Neural progenitor cell (in vitro differentiated cells): ENCODE measurements at regions not wholly inside any gene's neighbourhood (a gene's known extent, or its start where the extent isn't known, plus 50 kb on each side); places are given as distances from the start of the nearest gene placed in this dataset.
"Not testable (repeated sequence)": the region's sequence is repeated elsewhere in the genome, so short reads cannot be mapped to it uniquely, and the experiment has no call there.

Experiments used
- DNase-seq: peaks from one replicate; pipeline ENCODE4 v3.0.0-alpha.2; 2016; ENCODE audit warnings: low spot score
- H2AFZ ChIP-seq: fragments of 200-600 bp; sonication (generic); replicated peaks from 2 replicates; pipeline ENCODE4 v1.6.1; 2016; ENCODE audit warnings: antibody characterized with exemption
- H3F3A ChIP-seq: fragments of 200-600 bp; sonication (generic); 2 replicates; pipeline ENCODE4 v1.6.1; 2016; ENCODE audit warnings: antibody characterized with exemption, low read depth
- H3K27ac ChIP-seq: fragments of 200-600 bp; sonication (generic); 2 replicates; pipeline ENCODE4 v1.5.1; 2016; ENCODE audit warnings: mild to moderate bottlenecking
- H3K27me3 ChIP-seq: fragments of 200-600 bp; sonication (generic); 2 replicates; pipeline ENCODE4 v1.6.1; 2016; ENCODE audit warnings: mild to moderate bottlenecking, moderate library complexity
- H3K36me3 ChIP-seq: fragments of 200-600 bp; sonication (generic); 2 replicates; pipeline ENCODE4 v1.5.1; 2016
- H3K4me1 ChIP-seq: fragments of 200-600 bp; sonication (generic); 2 replicates; pipeline ENCODE4 v1.6.1; 2016; ENCODE audit warnings: mixed run types
- H3K4me2 ChIP-seq: fragments of 200-600 bp; sonication (generic); 2 replicates; pipeline ENCODE4 v1.6.1; 2016
- H3K4me3 ChIP-seq: fragments of 200-600 bp; sonication (generic); 2 replicates; pipeline ENCODE4 v1.5.1; 2016
- H3K79me2 ChIP-seq: fragments of 200-600 bp; sonication (generic); 2 replicates; pipeline ENCODE4 v1.6.1; 2016; ENCODE audit warnings: low read depth
- H3K9ac ChIP-seq: fragments of 200-600 bp; sonication (generic); 2 replicates; pipeline ENCODE4 v1.6.1; 2016
- H3K9me3 ChIP-seq: fragments of 200-600 bp; sonication (generic); 2 replicates; pipeline ENCODE4 v1.5.1; 2016; ENCODE audit warnings: low read depth
- H4K20me1 ChIP-seq: fragments of 200-600 bp; sonication (generic); 2 replicates; pipeline ENCODE4 v1.6.1; 2016; ENCODE audit warnings: low read depth
- H3K27ac Mint-ChIP-seq: 3 replicates; pipeline ENCODE4 v1.8.0; 2021; ENCODE audit warnings: mixed read lengths
- H3K27me3 Mint-ChIP-seq: 2 replicates; pipeline ENCODE4 v1.8.0; 2022; ENCODE audit warnings: low read depth, mild to moderate bottlenecking, inconsistent platforms, moderate library complexity, mixed read lengths; ENCODE audit not compliant: insufficient read depth
- H3K36me3 Mint-ChIP-seq: 3 replicates; pipeline ENCODE4 v1.8.0; 2021; ENCODE audit warnings: mixed read lengths
- H3K4me1 Mint-ChIP-seq: 3 replicates; pipeline ENCODE4 v1.8.0; 2021; ENCODE audit warnings: mixed read lengths
- H3K4me3 Mint-ChIP-seq: 3 replicates; pipeline ENCODE4 v1.8.0; 2021; ENCODE audit warnings: mild to moderate bottlenecking, moderate library complexity, mixed read lengths
- H3K9me3 Mint-ChIP-seq: 3 replicates; pipeline ENCODE4 v1.8.0; 2020; ENCODE audit warnings: mixed read lengths
- CTCF ChIP-seq: fragments of 200-600 bp; sonication (generic); IDR thresholded peaks from 2 replicates; pipeline ENCODE4 v1.5.1; 2017; ENCODE audit warnings: antibody characterized with exemption, mild to moderate bottlenecking
- EZH2 ChIP-seq: fragments of 200-600 bp; sonication (generic); IDR thresholded peaks from 2 replicates; pipeline ENCODE4 v1.6.1; 2017; ENCODE audit warnings: antibody characterized with exemption, mild to moderate bottlenecking, moderate library complexity
- EZH2phosphoT487 ChIP-seq: fragments of 200-600 bp; sonication (generic); IDR thresholded peaks from 2 replicates; pipeline ENCODE4 v1.6.1; 2017; ENCODE audit warnings: antibody characterized with exemption

- Histone ChIP-seq H3K27me3 (no peaks in the 10 kb centered on the region), H3K4me1 (no peaks in the 10 kb centered on the region), H3K4me2 (no peak overlapping the region), H3K27ac (no peak overlapping the region), H3K36me3 (no peaks in the 10 kb centered on the region), H3F3A (no peaks in the 10 kb centered on the region), H2AFZ (no peak overlapping the region), H4K20me1 (no peaks in the 10 kb centered on the region), H3K4me3 (no peak overlapping the region), H3K9me3 (no peaks in the 10 kb centered on the region), H3K79me2 (no peaks in the 10 kb centered on the region), H3K9ac (no peak overlapping the region)
- H3K4me3 Mint-ChIP-seq, result no peak overlapping the region
- H3K27ac Mint-ChIP-seq, result no peak overlapping the region
- H3K27me3 Mint-ChIP-seq, result peaks cover 4% of the 10 kb centered on the region
- DNase-seq, result no peak
- TF ChIP-seq EZH2, result no peak
- no peak for TF ChIP-seq CTCF
- TF ChIP-seq EZH2phosphoT487, result no peak
- H3K9me3 Mint-ChIP-seq, result no peaks in the 10 kb centered on the region
- no peaks in the 10 kb centered on the region for H3K4me1 Mint-ChIP-seq
- no peaks in the 10 kb centered on the region for H3K36me3 Mint-ChIP-seq
These were observed 141.6 kb downstream of the CDRT15L2 start for GRCh38 chr17:20721171-20721570.

- H3K4me3 Mint-ChIP-seq, H3K9me3 Mint-ChIP-seq, H3K4me1 ChIP-seq, H3K4me1 Mint-ChIP-seq, H3K27me3 Mint-ChIP-seq, H4K20me1 ChIP-seq, H3K27ac ChIP-seq, H3F3A ChIP-seq, H3K27me3 ChIP-seq, H3K36me3 ChIP-seq, H2AFZ ChIP-seq, H3K27ac Mint-ChIP-seq, H3K4me3 ChIP-seq, H3K4me2 ChIP-seq, H3K9ac ChIP-seq, H3K79me2 ChIP-seq, H3K36me3 Mint-ChIP-seq, DNase-seq, H3K9me3 ChIP-seq: not testable (repeated sequence)
These were observed 144.9 kb downstream of the CDRT15L2 start for GRCh38 chr17:20724391-20724790.

- not testable (repeated sequence) for H3K4me1 ChIP-seq, H3K4me3 Mint-ChIP-seq, H3K9me3 ChIP-seq, H3K27me3 ChIP-seq, H3K9ac ChIP-seq, H2AFZ ChIP-seq, DNase-seq, H3K36me3 ChIP-seq, H3K4me3 ChIP-seq, H3K4me1 Mint-ChIP-seq, H3K27ac Mint-ChIP-seq, H3K27me3 Mint-ChIP-seq, H3K4me2 ChIP-seq, H3F3A ChIP-seq, H3K27ac ChIP-seq, H3K36me3 Mint-ChIP-seq, H4K20me1 ChIP-seq, H3K79me2 ChIP-seq, H3K9me3 Mint-ChIP-seq
These were observed 147.7 kb downstream of the CDRT15L2 start for GRCh38 chr17:20727201-20727600.

- Histone ChIP-seq H2AFZ (no peak overlapping the region), H3K36me3 (no peaks in the 10 kb centered on the region), H3K9ac (no peak overlapping the region), H3K4me1 (no peaks in the 10 kb centered on the region), H3K27ac (no peak overlapping the region), H3K9me3 (no peaks in the 10 kb centered on the region), H3F3A (no peaks in the 10 kb centered on the region), H3K79me2 (no peaks in the 10 kb centered on the region), H4K20me1 (no peaks in the 10 kb centered on the region), H3K4me2 (no peak overlapping the region), H3K27me3 (no peaks in the 10 kb centered on the region), H3K4me3 (no peak overlapping the region)
- Mint-ChIP-seq H3K27ac (no peak overlapping the region), H3K36me3 (no peaks in the 10 kb centered on the region), H3K4me3 (no peak overlapping the region), H3K9me3 (no peaks in the 10 kb centered on the region), H3K4me1 (no peaks in the 10 kb centered on the region), H3K27me3 (no peaks in the 10 kb centered on the region)
- TF ChIP-seq EZH2phosphoT487 (no peak), EZH2 (no peak), CTCF (no peak)
- DNase-seq, result no peak
These were observed 148.7 kb downstream of the CDRT15L2 start for GRCh38 chr17:20728181-20728580.

- not testable (repeated sequence) for H3K9ac ChIP-seq, H3K4me1 ChIP-seq, DNase-seq, H3K4me3 Mint-ChIP-seq, H3K9me3 Mint-ChIP-seq, H3K27me3 Mint-ChIP-seq, H3K36me3 Mint-ChIP-seq, H3K9me3 ChIP-seq, H3K27me3 ChIP-seq, H3F3A ChIP-seq, H3K4me2 ChIP-seq, H3K4me3 ChIP-seq, H3K4me1 Mint-ChIP-seq, H3K36me3 ChIP-seq, H3K27ac ChIP-seq, H2AFZ ChIP-seq, H3K79me2 ChIP-seq, H3K27ac Mint-ChIP-seq, H4K20me1 ChIP-seq
These were observed 151.6 kb downstream of the CDRT15L2 start for GRCh38 chr17:20731131-20731530.
